Uterus (tissue), 3 donors: ENCODE measurements at regions not wholly inside any gene's neighbourhood (a gene's known extent, or its start where the extent isn't known, plus 50 kb on each side); places are given as distances from the start of the nearest gene placed in this dataset.
"Not testable (repeated sequence)": the region's sequence is repeated elsewhere in the genome, so short reads cannot be mapped to it uniquely, and the experiment has no call there.

Experiments used
- DNase-seq, 2 donors: peaks; one replicate each; pipeline ENCODE4 v3.0.0-alpha.2; 2019 to 2020
- H3K27ac ChIP-seq, 2 donors: fragments of 200-600 bp; sonication (generic); 1 replicate in 1 of 2; 2 replicates in 1 of 2; pipeline ENCODE4 v1.5.1; 2016 to 2018
- H3K27me3 ChIP-seq, 2 donors: fragments of 200-600 bp; sonication (generic); one replicate each; pipeline ENCODE4 v1.5.1; 2018 to 2019; ENCODE audit warnings: control low read depth in 1 of 2
- H3K36me3 ChIP-seq, 2 donors: fragments of 200-600 bp; sonication (generic); one replicate each; pipeline ENCODE4 v1.5.1; 2019; ENCODE audit warnings: control low read depth in 1 of 2
- H3K4me1 ChIP-seq, 2 donors: fragments of 200-600 bp; sonication (generic); one replicate each; pipeline ENCODE4 v1.5.1; 2018 to 2019; ENCODE audit warnings: control low read depth in 1 of 2
- H3K4me3 ChIP-seq, 2 donors: fragments of 200-600 bp; sonication (generic); 1 replicate in 1 of 2; 2 replicates in 1 of 2; pipeline ENCODE4 v1.5.1; 2018 to 2019; ENCODE audit warnings: mild to moderate bottlenecking in 1 of 2
- H3K9me3 ChIP-seq, 2 donors: fragments of 200-600 bp; sonication (generic); one replicate each; pipeline ENCODE4 v1.5.1; 2019; ENCODE audit warnings: control low read depth in 1 of 2
- POLR2A ChIP-seq, 2 donors: fragments of 450-650 bp; IDR thresholded peaks; one replicate each; pipeline ENCODE4 v1.6.1; 2016; ENCODE audit warnings: antibody characterized with exemption in 2 of 2, mild to moderate bottlenecking in 1 of 2, moderate library complexity in 1 of 2
- intact Hi-C: fragments of 100-400 bp; cut with DNase I; formaldehyde crosslinking; loops from one replicate; pipeline ENCODE4 v1.15.1; 2023; ENCODE audit warnings: low total_unique reads
- TF ChIP-seq, protein P1 (sequence below), 4 experiments: fragments of 200-600 bp in 2 of 4; fragments of 450-650 bp in 2 of 4; sonication (generic) in 2 of 4; IDR thresholded peaks; one replicate each; pipeline ENCODE4 v1.5.1; 2016 to 2019; ENCODE audit warnings: antibody characterized with exemption in 4 of 4, mild to moderate bottlenecking in 2 of 4, moderate library complexity in 1 of 4
- donor health status: DM: yes; HTN: yes; CAD: no.

DNA sequence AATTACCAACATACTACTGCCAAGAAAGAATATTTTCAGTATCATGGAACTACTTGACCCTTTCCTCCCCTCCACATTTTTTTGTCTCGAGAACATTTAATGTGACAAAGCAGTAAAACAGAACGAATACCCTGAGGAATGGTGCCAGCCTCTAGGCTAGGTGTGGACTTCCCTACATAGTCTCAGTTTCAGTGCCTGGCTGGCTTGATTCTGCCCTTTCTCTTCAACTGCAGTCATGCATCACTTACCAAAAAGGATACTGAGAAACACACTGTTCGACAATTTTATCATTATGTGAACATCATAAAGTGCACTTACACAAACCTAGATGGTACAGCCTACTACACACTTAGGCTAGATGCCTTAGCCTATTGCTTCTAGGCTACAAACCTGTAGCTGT, 305.3 kb upstream of the HNRNPA3 start:
- Histone ChIP-seq H3K4me1 (no peaks in the 10 kb centered on the region), H3K27ac (peak overlapping the region in 1 of 2 donors; percentile 31), H3K36me3 (no peaks in the 10 kb centered on the region), H3K4me3 (no peak overlapping the region), H3K27me3 (no peaks in the 10 kb centered on the region), H3K9me3 (no peaks in the 10 kb centered on the region)
- no peak for DNase-seq
- TF ChIP-seq, protein P1, sequence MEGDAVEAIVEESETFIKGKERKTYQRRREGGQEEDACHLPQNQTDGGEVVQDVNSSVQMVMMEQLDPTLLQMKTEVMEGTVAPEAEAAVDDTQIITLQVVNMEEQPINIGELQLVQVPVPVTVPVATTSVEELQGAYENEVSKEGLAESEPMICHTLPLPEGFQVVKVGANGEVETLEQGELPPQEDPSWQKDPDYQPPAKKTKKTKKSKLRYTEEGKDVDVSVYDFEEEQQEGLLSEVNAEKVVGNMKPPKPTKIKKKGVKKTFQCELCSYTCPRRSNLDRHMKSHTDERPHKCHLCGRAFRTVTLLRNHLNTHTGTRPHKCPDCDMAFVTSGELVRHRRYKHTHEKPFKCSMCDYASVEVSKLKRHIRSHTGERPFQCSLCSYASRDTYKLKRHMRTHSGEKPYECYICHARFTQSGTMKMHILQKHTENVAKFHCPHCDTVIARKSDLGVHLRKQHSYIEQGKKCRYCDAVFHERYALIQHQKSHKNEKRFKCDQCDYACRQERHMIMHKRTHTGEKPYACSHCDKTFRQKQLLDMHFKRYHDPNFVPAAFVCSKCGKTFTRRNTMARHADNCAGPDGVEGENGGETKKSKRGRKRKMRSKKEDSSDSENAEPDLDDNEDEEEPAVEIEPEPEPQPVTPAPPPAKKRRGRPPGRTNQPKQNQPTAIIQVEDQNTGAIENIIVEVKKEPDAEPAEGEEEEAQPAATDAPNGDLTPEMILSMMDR (IDR thresholded peaks at IDR 0.05) = no peak
- no peak for TF ChIP-seq POLR2A (IDR thresholded peaks at IDR 0.05)
- intact Hi-C loops = no loop called here

DNA sequence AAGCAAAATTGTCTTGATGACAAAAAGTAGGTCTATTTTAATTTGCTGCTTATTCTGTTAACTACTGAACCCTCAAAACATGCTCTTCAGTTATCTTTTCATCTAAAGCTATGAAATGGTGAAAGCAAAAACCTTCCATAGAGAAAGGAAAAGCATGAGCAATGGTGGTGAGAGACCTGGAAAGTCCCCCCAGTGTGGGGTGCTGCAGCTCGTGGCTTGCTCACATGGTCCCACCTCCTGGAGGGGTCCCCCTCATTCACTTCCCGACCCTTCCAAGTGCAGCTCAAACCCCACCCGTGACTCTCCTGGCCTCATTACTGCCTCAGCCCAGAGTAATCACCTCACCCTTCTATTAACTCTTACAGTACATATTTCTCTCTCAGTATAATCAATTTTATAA, 301.8 kb upstream of the HNRNPA3 start:
- intact Hi-C loops = no loop called here
- no peaks in the 10 kb centered on the region for H3K27me3 ChIP-seq
- H3K4me1 ChIP-seq = no peaks in the 10 kb centered on the region
- H3K9me3 ChIP-seq = no peaks in the 10 kb centered on the region
- no peaks in the 10 kb centered on the region for H3K36me3 ChIP-seq
- H3K27ac ChIP-seq = no peak overlapping the region
- no peak overlapping the region for H3K4me3 ChIP-seq
- no peak for DNase-seq
- TF ChIP-seq, protein P1 (IDR thresholded peaks at IDR 0.05) = no peak
- TF ChIP-seq POLR2A (IDR thresholded peaks at IDR 0.05) = no peak

GRCh38 chr2:176913955-176914354, 298.6 kb upstream of the HNRNPA3 start:
- Histone ChIP-seq H3K27ac (no peak overlapping the region), H3K9me3 (no peaks in the 10 kb centered on the region), H3K36me3 (no peaks in the 10 kb centered on the region), H3K4me3 (no peak overlapping the region), H3K4me1 (no peaks in the 10 kb centered on the region), H3K27me3 (no peaks in the 10 kb centered on the region)
- no peak for DNase-seq
- TF ChIP-seq POLR2A (IDR thresholded peaks at IDR 0.05) = no peak
- TF ChIP-seq, protein P1 (IDR thresholded peaks at IDR 0.05) = no peak
- intact Hi-C loops = no loop called here

DNA sequence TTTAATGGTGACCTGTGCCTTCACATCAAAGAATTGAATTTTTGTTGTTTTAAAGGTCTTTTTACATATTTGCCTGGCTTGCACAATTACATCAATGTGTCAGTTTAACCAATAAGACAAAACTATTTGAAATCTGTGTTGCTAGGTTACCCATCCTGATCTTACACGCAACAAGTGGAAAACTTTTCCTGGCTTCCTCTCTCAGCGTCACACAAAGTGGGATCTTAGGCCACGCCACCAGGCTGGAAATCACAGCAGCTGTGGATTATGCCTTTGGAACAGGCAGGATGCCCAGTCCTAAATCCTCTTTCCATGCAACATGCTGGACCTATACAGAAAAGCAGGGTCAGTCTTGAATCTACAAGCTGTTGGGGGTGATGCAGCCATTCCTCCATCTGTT, 298.2 kb upstream of the HNRNPA3 start:
- Histone ChIP-seq H3K9me3 (no peaks in the 10 kb centered on the region), H3K4me3 (no peak overlapping the region), H3K27me3 (no peaks in the 10 kb centered on the region), H3K36me3 (no peaks in the 10 kb centered on the region), H3K27ac (no peak overlapping the region), H3K4me1 (no peaks in the 10 kb centered on the region)
- intact Hi-C loops = no loop called here
- no peak for TF ChIP-seq POLR2A (IDR thresholded peaks at IDR 0.05)
- TF ChIP-seq, protein P1 (IDR thresholded peaks at IDR 0.05) = no peak
- no peak for DNase-seq

DNA sequence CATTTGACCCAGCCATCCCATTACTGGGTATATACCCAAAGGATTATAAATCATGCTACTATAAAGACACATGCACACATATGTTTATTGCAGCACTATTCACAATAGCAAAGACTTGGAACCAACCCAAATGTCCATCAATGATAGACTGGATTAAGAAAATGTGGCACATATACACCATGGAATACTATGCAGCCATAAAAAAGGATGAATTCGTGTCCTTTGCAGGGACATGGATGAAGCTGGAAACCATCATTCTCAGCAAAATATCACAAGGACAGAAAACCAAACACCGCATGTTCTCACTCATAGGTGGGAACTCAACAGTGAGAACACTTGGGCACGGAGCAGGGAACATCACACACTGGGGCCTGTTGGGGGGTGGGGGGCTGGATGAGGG, 290.0 kb upstream of the HNRNPA3 start:
- H3K27me3 ChIP-seq, H3K4me1 ChIP-seq, H3K27ac ChIP-seq, intact Hi-C loops, DNase-seq, H3K4me3 ChIP-seq, H3K9me3 ChIP-seq, H3K36me3 ChIP-seq: not testable (repeated sequence)

DNA sequence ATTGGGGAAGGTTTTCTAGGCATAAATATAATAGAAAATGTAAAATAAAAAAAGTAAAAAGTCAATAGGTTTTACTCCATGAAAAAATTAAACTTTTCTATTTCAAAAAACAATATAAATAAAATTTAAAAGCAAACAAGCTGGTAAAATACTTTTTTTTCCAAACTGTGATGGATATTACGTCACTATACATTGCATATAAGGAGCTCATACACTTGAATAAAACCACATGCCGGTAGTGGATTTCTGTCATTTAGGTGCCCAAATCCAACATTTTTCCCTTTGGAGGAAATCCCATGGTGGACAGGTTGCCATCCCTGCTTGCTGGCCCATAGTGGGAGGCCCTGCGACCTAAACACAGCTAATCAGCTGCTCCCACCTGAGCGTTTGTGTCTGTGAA, 289.4 kb upstream of the HNRNPA3 start:
- no peak for TF ChIP-seq POLR2A (IDR thresholded peaks at IDR 0.05)
- TF ChIP-seq, protein P1 (IDR thresholded peaks at IDR 0.05) = no peak
- intact Hi-C loops = no loop called here
- Histone ChIP-seq H3K9me3 (no peaks in the 10 kb centered on the region), H3K27me3 (no peaks in the 10 kb centered on the region), H3K36me3 (no peaks in the 10 kb centered on the region), H3K4me1 (no peaks in the 10 kb centered on the region), H3K4me3 (no peak overlapping the region), H3K27ac (no peak overlapping the region)
- DNase-seq = no peak
